Parathyroid adenoma (tissue), 2 donors: ENCODE measurements at regions not wholly inside any gene's neighbourhood (a gene's known extent, or its start where the extent isn't known, plus 50 kb on each side); places are given as distances from the start of the nearest gene placed in this dataset.

Experiments used
- H2AFZ ChIP-seq: fragments of 300-600 bp; sonication (generic); one replicate; pipeline ENCODE4 v1.7.0; 2017; ENCODE audit warnings: antibody characterized with exemption, mild to moderate bottlenecking
- H3K27ac ChIP-seq: fragments of 300-600 bp; sonication (generic); one replicate; pipeline ENCODE4 v1.7.0; 2017
- H3K27me3 ChIP-seq: fragments of 300-600 bp; sonication (generic); one replicate; pipeline ENCODE4 v1.7.0; 2017; ENCODE audit warnings: low read length; ENCODE audit not compliant: control insufficient read depth, insufficient read depth
- H3K36me3 ChIP-seq: fragments of 300-600 bp; sonication (generic); one replicate; pipeline ENCODE4 v1.7.0; 2017; ENCODE audit warnings: low read length; ENCODE audit not compliant: control insufficient read depth, insufficient read depth
- H3K4me1 ChIP-seq: fragments of 300-600 bp; sonication (generic); one replicate; pipeline ENCODE4 v1.7.0; 2017; ENCODE audit warnings: control low read depth
- H3K4me2 ChIP-seq: fragments of 300-600 bp; sonication (generic); one replicate; pipeline ENCODE4 v1.7.0; 2017; ENCODE audit warnings: low read length
- H3K4me3 ChIP-seq: fragments of 300-600 bp; sonication (generic); one replicate; pipeline ENCODE4 v1.7.0; 2017; ENCODE audit warnings: low read depth, low read length
- H3K79me2 ChIP-seq: fragments of 300-600 bp; sonication (generic); one replicate; pipeline ENCODE4 v1.7.0; 2017; ENCODE audit warnings: control low read depth
- H3K9ac ChIP-seq: fragments of 300-600 bp; sonication (generic); one replicate; pipeline ENCODE4 v1.7.0; 2017; ENCODE audit warnings: mild to moderate bottlenecking
- H3K9me3 ChIP-seq: fragments of 300-600 bp; sonication (generic); one replicate; pipeline ENCODE4 v1.7.0; 2017; ENCODE audit warnings: low read length; ENCODE audit not compliant: control insufficient read depth
- TF ChIP-seq, protein P1 (sequence below): fragments of 300-600 bp; sonication (generic); IDR thresholded peaks from one replicate; pipeline ENCODE4 v1.7.0; 2017; ENCODE audit warnings: antibody characterized with exemption, mild to moderate bottlenecking
- donor health status: primary hyperparathyroidism.

DNA sequence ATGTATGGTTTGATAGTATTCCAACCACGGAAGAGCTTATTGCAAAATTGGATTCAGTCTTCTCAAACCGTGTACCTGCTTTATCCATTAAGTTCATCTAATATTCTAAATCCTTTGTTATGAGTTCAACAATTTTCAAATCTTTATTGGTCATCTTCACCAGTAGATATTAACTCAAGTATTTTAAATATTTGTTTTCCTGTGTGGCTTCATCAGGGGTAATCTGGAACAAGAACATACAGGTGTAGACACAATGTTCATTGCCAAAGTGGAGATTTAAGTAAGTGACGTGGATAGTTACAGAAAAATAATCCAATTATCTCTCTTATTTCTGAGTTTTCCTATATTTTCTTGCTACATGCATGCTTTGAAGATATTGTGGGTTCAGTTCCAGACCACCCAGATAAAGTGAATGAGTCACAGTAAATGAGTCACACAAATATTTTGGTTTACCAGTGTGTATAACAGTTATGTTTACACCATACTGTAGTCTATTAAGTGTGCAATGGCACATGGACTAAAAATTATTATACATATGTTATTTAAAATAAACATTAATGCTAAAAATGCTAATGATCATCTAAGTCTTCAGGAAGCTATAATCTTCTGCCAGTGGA is 429.0 kb upstream of the POT1 start:
- Histone ChIP-seq H3K79me2 (no peaks in the 10 kb centered on the region), H3K4me2 (no peak overlapping the region), H3K4me1 (no peaks in the 10 kb centered on the region), H3K9me3 (no peaks in the 10 kb centered on the region), H3K27ac (no peak overlapping the region), H2AFZ (no peak overlapping the region), H3K4me3 (no peak overlapping the region), H3K36me3 (no peaks in the 10 kb centered on the region), H3K27me3 (no peaks in the 10 kb centered on the region), H3K9ac (no peak overlapping the region)
- TF ChIP-seq, protein P1, sequence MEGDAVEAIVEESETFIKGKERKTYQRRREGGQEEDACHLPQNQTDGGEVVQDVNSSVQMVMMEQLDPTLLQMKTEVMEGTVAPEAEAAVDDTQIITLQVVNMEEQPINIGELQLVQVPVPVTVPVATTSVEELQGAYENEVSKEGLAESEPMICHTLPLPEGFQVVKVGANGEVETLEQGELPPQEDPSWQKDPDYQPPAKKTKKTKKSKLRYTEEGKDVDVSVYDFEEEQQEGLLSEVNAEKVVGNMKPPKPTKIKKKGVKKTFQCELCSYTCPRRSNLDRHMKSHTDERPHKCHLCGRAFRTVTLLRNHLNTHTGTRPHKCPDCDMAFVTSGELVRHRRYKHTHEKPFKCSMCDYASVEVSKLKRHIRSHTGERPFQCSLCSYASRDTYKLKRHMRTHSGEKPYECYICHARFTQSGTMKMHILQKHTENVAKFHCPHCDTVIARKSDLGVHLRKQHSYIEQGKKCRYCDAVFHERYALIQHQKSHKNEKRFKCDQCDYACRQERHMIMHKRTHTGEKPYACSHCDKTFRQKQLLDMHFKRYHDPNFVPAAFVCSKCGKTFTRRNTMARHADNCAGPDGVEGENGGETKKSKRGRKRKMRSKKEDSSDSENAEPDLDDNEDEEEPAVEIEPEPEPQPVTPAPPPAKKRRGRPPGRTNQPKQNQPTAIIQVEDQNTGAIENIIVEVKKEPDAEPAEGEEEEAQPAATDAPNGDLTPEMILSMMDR: no peak

DNA sequence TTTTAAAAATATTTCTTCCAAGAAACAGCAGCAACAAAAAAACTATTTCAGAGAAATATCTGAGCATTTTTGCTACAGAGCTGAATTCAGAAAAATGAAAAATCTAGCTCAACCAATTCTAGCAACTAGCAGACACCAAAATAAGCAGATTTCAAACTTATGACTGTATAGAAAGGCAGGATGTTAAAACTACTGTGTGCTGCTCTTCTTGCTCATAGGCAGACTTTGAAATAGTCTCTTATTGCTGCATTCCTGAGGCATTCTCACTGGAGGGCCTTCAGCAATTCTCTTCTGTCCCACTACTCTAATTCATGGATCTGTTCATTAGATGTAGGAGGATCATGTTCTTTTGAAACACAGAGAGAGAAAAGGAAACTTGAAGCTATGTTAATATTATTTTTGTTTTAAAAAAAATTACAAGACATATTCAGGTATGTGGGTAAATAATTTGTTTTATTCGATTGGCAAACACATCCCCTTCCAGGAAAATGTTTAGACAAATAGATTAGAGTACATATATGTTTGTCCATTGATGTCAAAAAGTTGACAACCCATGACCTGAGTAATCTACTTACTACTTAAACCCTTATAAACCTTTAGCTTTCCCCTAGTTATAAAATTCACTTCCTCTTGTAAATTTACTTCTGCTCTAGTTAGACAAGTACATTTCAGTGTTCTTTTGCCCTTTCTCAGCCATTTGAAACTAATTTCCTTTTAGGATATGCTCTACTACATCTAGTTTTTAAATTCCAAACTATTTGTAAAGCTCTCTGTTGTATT is 428.2 kb upstream of the POT1 start:
- Histone ChIP-seq H3K27me3 (no peaks in the 10 kb centered on the region), H2AFZ (no peak overlapping the region), H3K4me1 (no peaks in the 10 kb centered on the region), H3K4me3 (no peak overlapping the region), H3K27ac (no peak overlapping the region), H3K9me3 (no peaks in the 10 kb centered on the region), H3K9ac (no peak overlapping the region), H3K4me2 (no peak overlapping the region), H3K36me3 (no peaks in the 10 kb centered on the region), H3K79me2 (no peaks in the 10 kb centered on the region)
- TF ChIP-seq, protein P1: no peak

DNA sequence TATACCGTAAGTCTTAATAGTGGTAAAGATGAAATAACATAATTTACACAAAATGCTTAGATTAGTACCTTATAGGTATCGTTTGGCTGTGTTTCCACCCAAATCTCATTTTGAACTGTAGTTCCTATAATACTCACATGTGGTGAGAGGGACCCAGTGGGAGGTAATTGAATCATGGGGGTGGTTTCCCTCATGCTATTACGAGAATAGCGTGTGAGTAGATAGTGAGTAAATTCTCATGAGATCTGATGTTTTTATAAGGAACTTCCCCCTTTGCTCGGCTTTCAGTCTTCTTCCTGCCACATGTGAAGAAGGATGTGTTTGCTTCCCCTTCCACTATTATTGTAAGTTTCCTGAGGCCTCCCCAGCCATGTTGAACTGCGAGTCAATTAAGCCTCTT is 426.3 kb upstream of the POT1 start:
- Histone ChIP-seq H3K27ac (no peak overlapping the region), H3K36me3 (no peaks in the 10 kb centered on the region), H3K4me1 (no peaks in the 10 kb centered on the region), H3K4me3 (no peak overlapping the region), H3K9ac (no peak overlapping the region), H3K79me2 (no peaks in the 10 kb centered on the region), H2AFZ (no peak overlapping the region), H3K4me2 (no peak overlapping the region), H3K27me3 (no peaks in the 10 kb centered on the region), H3K9me3 (no peaks in the 10 kb centered on the region)
- TF ChIP-seq, protein P1: no peak

DNA sequence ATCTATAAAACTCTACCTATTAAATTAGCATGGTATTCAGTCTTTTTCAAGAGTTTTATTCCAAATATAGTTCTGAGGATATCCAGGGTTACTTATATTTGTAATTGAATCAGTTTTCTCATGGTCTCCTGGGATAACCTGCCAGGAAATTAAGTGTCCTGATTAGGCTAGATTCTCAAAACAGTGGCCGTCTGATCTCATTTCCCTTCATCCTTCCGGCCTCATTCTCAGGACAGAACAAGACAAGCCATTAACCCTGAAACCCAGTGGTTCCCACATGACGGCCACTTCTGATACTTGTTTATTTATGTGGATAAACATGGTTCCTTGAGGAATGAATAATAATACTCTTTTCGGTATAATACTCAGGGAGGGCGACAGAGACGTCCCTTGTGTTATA is 417.6 kb upstream of the POT1 start:
- Histone ChIP-seq H3K4me2 (no peak overlapping the region), H3K9ac (no peak overlapping the region), H3K79me2 (no peaks in the 10 kb centered on the region), H3K27ac (no peak overlapping the region), H3K4me1 (no peaks in the 10 kb centered on the region), H2AFZ (no peak overlapping the region), H3K4me3 (no peak overlapping the region), H3K36me3 (no peaks in the 10 kb centered on the region), H3K9me3 (no peaks in the 10 kb centered on the region), H3K27me3 (no peaks in the 10 kb centered on the region)
- TF ChIP-seq, protein P1: no peak
